Fibroblast of lung (primary cell): ENCODE measurements at regions not wholly inside any gene's neighbourhood (a gene's known extent, or its start where the extent isn't known, plus 50 kb on each side); places are given as distances from the start of the nearest gene placed in this dataset.

Source experiments
- DNase-seq, 2 donors: peaks; one replicate each; pipeline versions ENCODE4 v3.0.0 to v3.0.0-alpha.2; 2010; ENCODE audit warnings: low read depth in 2 of 2
- H2AFZ ChIP-seq: 2 replicates; pipeline ENCODE4 v1.5.1; 2012; ENCODE audit warnings: low read length, control low read depth, inconsistent platforms
- H3K27ac ChIP-seq: 2 replicates; pipeline ENCODE4 v1.5.1; 2011; ENCODE audit warnings: low read length, control low read depth; ENCODE audit not compliant: insufficient read depth
- H3K27me3 ChIP-seq: 2 replicates; pipeline ENCODE4 v1.5.1; 2011; ENCODE audit warnings: mild to moderate bottlenecking, low read length; ENCODE audit not compliant: control insufficient read depth, insufficient read depth
- H3K36me3 ChIP-seq: 2 replicates; pipeline ENCODE4 v1.5.1; 2011; ENCODE audit warnings: low read length; ENCODE audit not compliant: control insufficient read depth, insufficient read depth
- H3K4me1 ChIP-seq: 2 replicates; pipeline ENCODE4 v1.5.1; 2011; ENCODE audit warnings: low read length; ENCODE audit not compliant: control insufficient read depth, insufficient read depth; ENCODE audit errors: extremely low read depth
- H3K4me2 ChIP-seq: 2 replicates; pipeline ENCODE4 v1.5.1; 2011; ENCODE audit warnings: low read length, control low read depth; ENCODE audit not compliant: insufficient read depth; ENCODE audit errors: extremely low read depth
- H3K4me3 ChIP-seq, 4 experiments: fragments of 200-600 bp in 1 of 4; sonication (generic) in 1 of 4; replicated peaks in 1 of 4; 2 replicates each; pipeline ENCODE4 v1.5.1; 2011 to 2016; ENCODE audit warnings: low read length in 4 of 4, low read depth in 3 of 4, mild to moderate bottlenecking in 3 of 4, control low read depth in 2 of 4, inconsistent platforms in 1 of 4, mixed read lengths in 1 of 4; ENCODE audit not compliant: insufficient read depth in 1 of 4; ENCODE audit errors: control extremely low read depth in 1 of 4
- H3K79me2 ChIP-seq: 2 replicates; pipeline ENCODE4 v1.5.1; 2012; ENCODE audit warnings: mild to moderate bottlenecking, low read length, inconsistent platforms; ENCODE audit not compliant: control insufficient read depth, insufficient read depth
- H3K9ac ChIP-seq: 2 replicates; pipeline ENCODE4 v1.5.1; 2011; ENCODE audit warnings: mild to moderate bottlenecking, low read length, control low read depth; ENCODE audit not compliant: insufficient read depth
- H3K9me3 ChIP-seq: 2 replicates; pipeline ENCODE4 v1.5.1; 2012; ENCODE audit warnings: low read depth, low read length; ENCODE audit not compliant: control insufficient read depth, insufficient read depth
- H4K20me1 ChIP-seq: 2 replicates; pipeline ENCODE4 v1.5.1; 2011; ENCODE audit warnings: low read length; ENCODE audit not compliant: control insufficient read depth, insufficient read depth; ENCODE audit errors: extremely low read depth
- CTCF ChIP-seq, 2 donors: IDR thresholded peaks in 1 of 2; conservative IDR thresholded peaks in 1 of 2; 1 replicate in 1 of 2; 2 replicates in 1 of 2; pipeline ENCODE4 v1.5.1; 2011 to 2012; ENCODE audit warnings: low read length in 2 of 2, control low read depth in 1 of 2, inconsistent platforms in 1 of 2, low read depth in 1 of 2, mild to moderate bottlenecking in 1 of 2
- EZH2 ChIP-seq: IDR thresholded peaks from 2 replicates; pipeline ENCODE4 v1.5.1; 2012; ENCODE audit warnings: low read length, control low read depth, mild to moderate bottlenecking; ENCODE audit errors: missing control alignments

- Histone ChIP-seq H3K27ac (no peak overlapping the region), H3K36me3 (no peaks in the 10 kb centered on the region), H3K4me2 (no peak overlapping the region), H3K9me3 (no peaks in the 10 kb centered on the region), H4K20me1 (no peaks in the 10 kb centered on the region), H2AFZ (no peak overlapping the region), H3K4me1 (no peaks in the 10 kb centered on the region), H3K27me3 (no peaks in the 10 kb centered on the region), H3K79me2 (no peaks in the 10 kb centered on the region), H3K4me3 (no peak overlapping the region), H3K9ac (no peak overlapping the region)
- TF ChIP-seq EZH2 (no peak), CTCF (conservative IDR thresholded peaks at IDR 0.05 in 1 of 2, IDR thresholded peaks at IDR 0.05 in 1 of 2; ENCODE audit: low read depth in 1 of 2, low read length in 2 of 2) (no peak)
- DNase-seq = no peak
Observed at GRCh38 chrX:25555521-25555920, 539.8 kb upstream of the ARX start.

- H4K20me1 ChIP-seq = no peaks in the 10 kb centered on the region
- H3K27ac ChIP-seq = no peak overlapping the region
- no peaks in the 10 kb centered on the region for H3K4me1 ChIP-seq
- no peak overlapping the region for H2AFZ ChIP-seq
- no peak for DNase-seq
- H3K27me3 ChIP-seq = no peaks in the 10 kb centered on the region
- H3K4me2 ChIP-seq = no peak overlapping the region
- no peaks in the 10 kb centered on the region for H3K79me2 ChIP-seq
- no peak overlapping the region for H3K4me3 ChIP-seq
- TF ChIP-seq CTCF (conservative IDR thresholded peaks at IDR 0.05 in 1 of 2, IDR thresholded peaks at IDR 0.05 in 1 of 2; ENCODE audit: low read depth in 1 of 2, low read length in 2 of 2) (no peak), EZH2 (no peak)
- H3K9ac ChIP-seq = no peak overlapping the region
- H3K9me3 ChIP-seq = no peaks in the 10 kb centered on the region
- no peaks in the 10 kb centered on the region for H3K36me3 ChIP-seq
Observed at GRCh38 chrX:25558137-25558536, 542.4 kb upstream of the ARX start.

GRCh38 chrX:25561190-25561589, 545.4 kb upstream of the ARX start:
- Histone ChIP-seq H2AFZ (no peak overlapping the region), H4K20me1 (no peaks in the 10 kb centered on the region), H3K4me3 (no peak overlapping the region), H3K79me2 (no peaks in the 10 kb centered on the region), H3K9me3 (no peaks in the 10 kb centered on the region), H3K9ac (no peak overlapping the region), H3K36me3 (no peaks in the 10 kb centered on the region), H3K4me1 (no peaks in the 10 kb centered on the region), H3K4me2 (no peak overlapping the region), H3K27me3 (no peaks in the 10 kb centered on the region), H3K27ac (no peak overlapping the region)
- TF ChIP-seq EZH2 = no peak
- no peak for TF ChIP-seq CTCF (conservative IDR thresholded peaks at IDR 0.05 in 1 of 2, IDR thresholded peaks at IDR 0.05 in 1 of 2; ENCODE audit: low read depth in 1 of 2, low read length in 2 of 2)
- no peak for DNase-seq
